GM06990 (cell line): ENCODE measurements at regions not wholly inside any gene's neighbourhood (a gene's known extent, or its start where the extent isn't known, plus 50 kb on each side); places are given as distances from the start of the nearest gene placed in this dataset.
"Not testable (repeated sequence)": the region's sequence is repeated elsewhere in the genome, so short reads cannot be mapped to it uniquely, and the experiment has no call there.

ENCODE experiments used
- DNase-seq: peaks from one replicate; pipeline ENCODE4 v3.0.0-alpha.2; 2011; ENCODE audit not compliant: insufficient read length; ENCODE audit errors: extremely low read depth
- H3K27me3 ChIP-seq: replicated peaks from 2 replicates; pipeline ENCODE4 v1.6.0; 2011; ENCODE audit warnings: low read length; ENCODE audit not compliant: control insufficient read depth, insufficient read depth
- H3K36me3 ChIP-seq: 2 replicates; pipeline ENCODE4 v1.5.1; 2011; ENCODE audit warnings: low read length; ENCODE audit not compliant: control insufficient read depth, insufficient read depth
- H3K4me3 ChIP-seq: replicated peaks from 2 replicates; pipeline ENCODE4 v1.5.1; 2011; ENCODE audit warnings: low read depth, mild to moderate bottlenecking, control low read depth, low read length

GRCh38 chr9:94387338-94388010 is 59.0 kb upstream of the NUTM2F start:
- H3K4me3 ChIP-seq, H3K27me3 ChIP-seq, H3K36me3 ChIP-seq, DNase-seq: not testable (repeated sequence)

GRCh38 chr9:94388011-94388406 is 59.6 kb upstream of the NUTM2F start:
- H3K4me3 ChIP-seq, DNase-seq, H3K27me3 ChIP-seq, H3K36me3 ChIP-seq: not testable (repeated sequence)

GRCh38 chr9:94390425-94391098 is 62.1 kb upstream of the NUTM2F start:
- not testable (repeated sequence) for DNase-seq, H3K4me3 ChIP-seq, H3K36me3 ChIP-seq, H3K27me3 ChIP-seq

- DNase-seq, H3K4me3 ChIP-seq, H3K27me3 ChIP-seq: not testable (repeated sequence)
Measured at GRCh38 chr9:94392971-94393624, 64.7 kb upstream of the NUTM2F start.

GRCh38 chr9:94397766-94398379 is 69.4 kb upstream of the NUTM2F start:
- not testable (repeated sequence) for H3K4me3 ChIP-seq

More at GRCh38 chr9:94392971-94393624, 64.7 kb upstream of the NUTM2F start:
- H3K36me3 ChIP-seq, result not testable (repeated sequence)

GRCh38 chr9:94400461-94400860 is 72.0 kb upstream of the NUTM2F start:
- H3K36me3 ChIP-seq, DNase-seq, H3K4me3 ChIP-seq, H3K27me3 ChIP-seq: not testable (repeated sequence)

More at GRCh38 chr9:94397766-94398379, 69.4 kb upstream of the NUTM2F start:
- not testable (repeated sequence) for H3K27me3 ChIP-seq, H3K36me3 ChIP-seq, DNase-seq

GRCh38 chr9:94402795-94403194 is 74.4 kb upstream of the NUTM2F start:
- H3K4me3 ChIP-seq, H3K27me3 ChIP-seq, DNase-seq, H3K36me3 ChIP-seq: not testable (repeated sequence)

- not testable (repeated sequence) for H3K27me3 ChIP-seq, H3K4me3 ChIP-seq, DNase-seq, H3K36me3 ChIP-seq
Measured at GRCh38 chr9:94403571-94403970, 75.1 kb upstream of the NUTM2F start.

- H3K36me3 ChIP-seq, H3K27me3 ChIP-seq, DNase-seq, H3K4me3 ChIP-seq: not testable (repeated sequence)
Measured at GRCh38 chr9:94413665-94414064, 85.2 kb upstream of the NUTM2F start.

- not testable (repeated sequence) for H3K36me3 ChIP-seq, H3K27me3 ChIP-seq, DNase-seq, H3K4me3 ChIP-seq
Measured at GRCh38 chr9:94415111-94415510, 86.7 kb upstream of the NUTM2F start.

- not testable (repeated sequence) for H3K36me3 ChIP-seq, H3K27me3 ChIP-seq, DNase-seq, H3K4me3 ChIP-seq
Measured at GRCh38 chr9:94420098-94420497, 91.7 kb upstream of the NUTM2F start.

- H3K4me3 ChIP-seq, DNase-seq, H3K36me3 ChIP-seq, H3K27me3 ChIP-seq: not testable (repeated sequence)
Measured at GRCh38 chr9:94421951-94422350, 93.5 kb upstream of the NUTM2F start.

GRCh38 chr9:94425312-94425711 is 96.9 kb upstream of the NUTM2F start:
- H3K4me3 ChIP-seq, H3K36me3 ChIP-seq, DNase-seq, H3K27me3 ChIP-seq: not testable (repeated sequence)

GRCh38 chr9:94437128-94437527 is 108.7 kb upstream of the NUTM2F start:
- not testable (repeated sequence) for H3K27me3 ChIP-seq, H3K4me3 ChIP-seq, DNase-seq, H3K36me3 ChIP-seq
